ENCODE measurements at regions not wholly inside any gene's neighbourhood (a gene's known extent, or its start where the extent isn't known, plus 50 kb on each side); places are given as distances from the start of the nearest gene placed in this dataset.

GRCh38 chr6:63058601-63059000, 152.7 kb upstream of the FKBP1C start:
- Histone ChIP-seq H3K9ac (ENCODE audit: low read length) (no peak overlapping the region), H3K27ac (ENCODE audit: low read length in 2 of 2) (no peak overlapping the region), H3K4me2 (replicated peaks; ENCODE audit: low read depth, low read length, poor library complexity, severe bottlenecking) (no peak overlapping the region), H4K20me1 (ENCODE audit: control insufficient read depth, insufficient read depth, low read length, poor library complexity, severe bottlenecking) (no peaks in the 10 kb centered on the region), H3K4me3 (ENCODE audit: control extremely low read depth in 1 of 5, extremely low read depth in 1 of 5, insufficient read depth in 1 of 5, low read depth in 2 of 5, low read length in 4 of 5) (no peak overlapping the region), H3K9me3 (ENCODE audit: control extremely low read depth in 1 of 3, control insufficient read depth in 2 of 3, insufficient read depth in 1 of 3, low read length in 2 of 3) (peaks cover 0 to 8% (median 2%) of the 10 kb centered on the region in 3 donors), H3K79me2 (ENCODE audit: control insufficient read depth, insufficient read depth, low read length) (no peaks in the 10 kb centered on the region), H3K36me3 (replicated peaks in 1 of 2; ENCODE audit: control extremely low read depth in 1 of 2, control insufficient read depth in 1 of 2, extremely low read depth in 1 of 2, insufficient read depth in 2 of 2, low read length in 1 of 2) (no peaks in the 10 kb centered on the region), H3K4me1 (ENCODE audit: control insufficient read depth in 2 of 2, insufficient read depth in 2 of 2, low read length in 2 of 2) (no peaks in the 10 kb centered on the region), H3K27me3 (replicated peaks in 1 of 4; ENCODE audit: control extremely low read depth in 1 of 4, control insufficient read depth in 3 of 4, insufficient read depth in 4 of 4, low read length in 3 of 4) (no peaks in the 10 kb centered on the region), H2AFZ (ENCODE audit: insufficient read depth, low read depth, low read length, poor library complexity, severe bottlenecking) (no peak overlapping the region)
- no peak for DNase-seq
- intact Hi-C loops (cut with micrococcal nuclease): no loop called here
- ATAC-seq (ENCODE audit: low read depth): no peak
- TF ChIP-seq EZH2 (IDR thresholded peaks at IDR 0.05; ENCODE audit: borderline replicate concordance, insufficient read depth, low read depth, low read length, poor library complexity, severe bottlenecking) (no peak), CTCF (IDR thresholded peaks at IDR 0.05) (no peak)
- no peak overlapping the region for H3K4me3 Mint-ChIP-seq
- WGBS (ENCODE audit: insufficient coverage): no CpG with 5 or more reads among the region's 2 CpGs
- POLR2A ChIA-PET: no interaction called here
- peaks cover 2% of the 10 kb centered on the region for H3K9me3 Mint-ChIP-seq (ENCODE audit: insufficient read depth)
- no peaks in the 10 kb centered on the region for H3K27me3 Mint-ChIP-seq
- CTCF ChIA-PET: no interaction called here
- no peak overlapping the region for H3K27ac Mint-ChIP-seq
- H3K4me1 Mint-ChIP-seq: no peaks in the 10 kb centered on the region

- H4K20me1 ChIP-seq (ENCODE audit: control insufficient read depth, insufficient read depth, low read length, poor library complexity, severe bottlenecking): no peaks in the 10 kb centered on the region
- H3K9me3 Mint-ChIP-seq (ENCODE audit: insufficient read depth): peaks cover 2% of the 10 kb centered on the region
- H3K27ac Mint-ChIP-seq: no peak overlapping the region
- no peaks in the 10 kb centered on the region for H3K36me3 ChIP-seq (replicated peaks in 1 of 2; ENCODE audit: control extremely low read depth in 1 of 2, control insufficient read depth in 1 of 2, extremely low read depth in 1 of 2, insufficient read depth in 2 of 2, low read length in 1 of 2)
- intact Hi-C loops (cut with micrococcal nuclease): no loop called here
- no peak overlapping the region for H3K4me3 ChIP-seq (ENCODE audit: control extremely low read depth in 1 of 5, extremely low read depth in 1 of 5, insufficient read depth in 1 of 5, low read depth in 2 of 5, low read length in 4 of 5)
- no peak overlapping the region for H3K27ac ChIP-seq (ENCODE audit: low read length in 2 of 2)
- POLR2A ChIA-PET: no interaction called here
- peaks cover 0 to 8% (median 2%) of the 10 kb centered on the region in 3 donors for H3K9me3 ChIP-seq (ENCODE audit: control extremely low read depth in 1 of 3, control insufficient read depth in 2 of 3, insufficient read depth in 1 of 3, low read length in 2 of 3)
- ATAC-seq (ENCODE audit: low read depth) (no peak), DNase-seq (no peak)
- no peaks in the 10 kb centered on the region for H3K4me1 Mint-ChIP-seq
- no peak overlapping the region for H3K4me3 Mint-ChIP-seq
- no peak overlapping the region for H3K9ac ChIP-seq (ENCODE audit: low read length)
- WGBS (ENCODE audit: insufficient coverage): 100% methylated on average over 2 of the region's 3 CpGs
- no peak for TF ChIP-seq EZH2 (IDR thresholded peaks at IDR 0.05; ENCODE audit: borderline replicate concordance, insufficient read depth, low read depth, low read length, poor library complexity, severe bottlenecking)
- no peak for TF ChIP-seq CTCF (IDR thresholded peaks at IDR 0.05)
- CTCF ChIA-PET: no interaction called here
- H2AFZ ChIP-seq (ENCODE audit: insufficient read depth, low read depth, low read length, poor library complexity, severe bottlenecking): no peak overlapping the region
- no peaks in the 10 kb centered on the region for H3K4me1 ChIP-seq (ENCODE audit: control insufficient read depth in 2 of 2, insufficient read depth in 2 of 2, low read length in 2 of 2)
- no peaks in the 10 kb centered on the region for H3K27me3 Mint-ChIP-seq
- H3K4me2 ChIP-seq (replicated peaks; ENCODE audit: low read depth, low read length, poor library complexity, severe bottlenecking): no peak overlapping the region
- no peaks in the 10 kb centered on the region for H3K79me2 ChIP-seq (ENCODE audit: control insufficient read depth, insufficient read depth, low read length)
- no peaks in the 10 kb centered on the region for H3K27me3 ChIP-seq (replicated peaks in 1 of 4; ENCODE audit: control extremely low read depth in 1 of 4, control insufficient read depth in 3 of 4, insufficient read depth in 4 of 4, low read length in 3 of 4)
Measured at GRCh38 chr6:63063631-63064271, 147.5 kb upstream of the FKBP1C start.

All from B cell (primary cell).